PC-3 (cell line): ENCODE measurements at regions not wholly inside any gene's neighbourhood (a gene's known extent, or its start where the extent isn't known, plus 50 kb on each side); places are given as distances from the start of the nearest gene placed in this dataset.

Experiments used
- ATAC-seq: fragments of 200-7000 bp; cut with Tn5 transposase; 2 replicates; pipeline ENCODE4 v1.9.1; 2020; ENCODE audit warnings: mild to moderate bottlenecking, moderate library complexity
- BruUV-seq: library from RNA; stranded (reverse); fragments of 400-500 nt; replicated peaks from 2 replicates; lab custom pipeline; 2021; lab: Mats Ljungman, UMichigan
- CTCF ChIA-PET: fragments of 300-600 bp; sonication (Branson Sonifier 250); formaldehyde crosslinking; loops from one replicate; lab custom pipeline; 2022; ENCODE audit warnings: antibody characterized with exemption; lab: Charles Lee
- POLR2A ChIA-PET: fragments of 300-600 bp; sonication (Branson Sonifier 250); formaldehyde crosslinking; loops from one replicate; lab custom pipeline; 2022; ENCODE audit warnings: antibody characterized with exemption; ENCODE audit not compliant: unreplicated experiment; lab: Charles Lee
- DNase-seq: peaks from one replicate; pipeline ENCODE4 v3.0.0-alpha.2; 2015
- H2AFZ ChIP-seq: fragments of 300-600 bp; sonication (generic); 2 replicates; pipeline ENCODE4 v1.6.0; 2016; ENCODE audit warnings: antibody characterized with exemption, low read length
- H3F3A ChIP-seq: fragments of 300-600 bp; sonication (generic); one replicate; pipeline ENCODE4 v1.6.0; 2017; ENCODE audit warnings: antibody characterized with exemption, low read length, control low read depth, mild to moderate bottlenecking; ENCODE audit not compliant: unreplicated experiment
- H3K27ac ChIP-seq: fragments of 300-600 bp; sonication (generic); 2 replicates; pipeline ENCODE4 v1.5.1; 2016; ENCODE audit warnings: mild to moderate bottlenecking, low read length
- H3K27me3 ChIP-seq: fragments of 300-600 bp; sonication (generic); 2 replicates; pipeline ENCODE4 v1.6.1; 2016; ENCODE audit warnings: low read length, mixed read lengths
- H3K36me3 ChIP-seq: fragments of 300-600 bp; sonication (generic); 2 replicates; pipeline ENCODE4 v1.6.1; 2016; ENCODE audit warnings: low read depth, mixed run types, low read length, mixed read lengths
- H3K4me1 ChIP-seq: fragments of 300-600 bp; sonication (generic); 2 replicates; pipeline ENCODE4 v1.5.1; 2016; ENCODE audit warnings: low read length; ENCODE audit not compliant: insufficient read depth
- H3K4me2 ChIP-seq: fragments of 300-600 bp; sonication (generic); 2 replicates; pipeline ENCODE4 v1.6.0; 2016; ENCODE audit warnings: low read length
- H3K4me3 ChIP-seq: fragments of 300-600 bp; sonication (generic); 2 replicates; pipeline ENCODE4 v1.5.1; 2016; ENCODE audit warnings: mild to moderate bottlenecking, low read length, mixed read lengths
- H3K79me2 ChIP-seq: fragments of 300-600 bp; sonication (generic); 2 replicates; pipeline ENCODE4 v1.6.1; 2017; ENCODE audit warnings: low read length, mixed read lengths
- H3K9ac ChIP-seq: fragments of 300-600 bp; sonication (generic); 2 replicates; pipeline ENCODE4 v1.6.0; 2016; ENCODE audit warnings: mild to moderate bottlenecking, low read length
- H3K9me2 ChIP-seq: fragments of 300-600 bp; sonication (generic); replicated peaks from 2 replicates; pipeline ENCODE4 v1.6.1; 2016; ENCODE audit warnings: mixed run types, low read length, mixed read lengths
- H3K9me3 ChIP-seq: fragments of 300-600 bp; sonication (generic); 2 replicates; pipeline ENCODE4 v1.6.1; 2016; ENCODE audit warnings: low read length, mixed read lengths
- H4K20me1 ChIP-seq: fragments of 300-600 bp; sonication (generic); 2 replicates; pipeline ENCODE4 v1.6.1; 2016; ENCODE audit warnings: low read length, mixed read lengths
- CTCF ChIP-seq: fragments of 300-600 bp; sonication (generic); conservative IDR thresholded peaks from 2 replicates; pipeline ENCODE4 v1.5.1; 2017; ENCODE audit warnings: antibody characterized with exemption, low read depth, mild to moderate bottlenecking, low read length
- EZH2 ChIP-seq: fragments of 300-600 bp; sonication (generic); IDR thresholded peaks from one replicate; pipeline ENCODE4 v1.6.1; 2017; ENCODE audit warnings: antibody characterized with exemption, mild to moderate bottlenecking, low read length; ENCODE audit not compliant: unreplicated experiment
- EZH2phosphoT487 ChIP-seq: fragments of 300-600 bp; sonication (generic); IDR thresholded peaks from 2 replicates; pipeline ENCODE4 v1.6.1; 2018; ENCODE audit warnings: mild to moderate bottlenecking, antibody characterized with exemption, low read length, borderline replicate concordance
- intact Hi-C: fragments of 100-400 bp; cut with micrococcal nuclease; formaldehyde crosslinking; loops from 2 replicates; pipeline ENCODE4 v1.9.0; 2023

DNA sequence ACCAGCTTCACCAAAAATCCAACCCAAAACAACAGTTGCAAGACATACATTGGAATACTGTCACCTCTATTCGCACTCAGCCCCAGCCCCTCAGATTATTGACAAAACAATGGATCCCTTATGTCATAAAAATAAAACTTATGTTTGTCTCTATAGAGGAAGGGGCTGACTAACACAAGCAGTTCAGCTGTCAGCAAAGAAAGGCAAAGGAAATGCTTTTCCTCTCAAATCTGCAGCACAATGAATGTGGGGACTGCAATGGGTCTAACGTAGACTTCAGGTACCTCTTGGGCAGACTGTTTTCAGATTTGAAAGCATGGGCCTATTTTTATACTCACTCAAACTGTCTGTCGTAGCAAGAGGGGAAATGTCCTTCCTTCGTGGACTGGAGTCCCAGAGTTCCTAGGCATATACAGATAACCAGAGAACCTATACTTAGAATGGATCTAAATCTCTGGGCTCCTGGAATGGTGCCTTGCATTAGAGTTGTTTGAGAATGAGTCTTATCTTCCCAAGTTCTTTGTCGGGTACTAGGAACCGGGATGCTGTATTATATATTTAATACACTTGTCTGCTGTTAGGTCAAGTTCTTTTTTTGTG lies 307.7 kb upstream of the DDX53 start:
- H3K79me2 ChIP-seq = no peaks in the 10 kb centered on the region
- no peaks in the 10 kb centered on the region for H4K20me1 ChIP-seq
- no peaks in the 10 kb centered on the region for H3K27me3 ChIP-seq
- intact Hi-C loops = no loop called here
- no peaks in the 10 kb centered on the region for H3F3A ChIP-seq
- no TSS peak for BruUV-seq
- no peaks in the 10 kb centered on the region for H3K9me3 ChIP-seq
- POLR2A ChIA-PET = no interaction called here
- no peaks in the 10 kb centered on the region for H3K36me3 ChIP-seq
- DNase-seq (no peak), ATAC-seq (no peak)
- TF ChIP-seq CTCF = no peak
- no peak for TF ChIP-seq EZH2
- H3K4me2 ChIP-seq = no peak overlapping the region
- H3K27ac ChIP-seq = no peak overlapping the region
- no peak overlapping the region for H2AFZ ChIP-seq
- CTCF ChIA-PET = no interaction called here
- H3K9me2 ChIP-seq = no peaks in the 10 kb centered on the region
- H3K4me3 ChIP-seq = no peak overlapping the region
- H3K9ac ChIP-seq = no peak overlapping the region
- no peaks in the 10 kb centered on the region for H3K4me1 ChIP-seq

DNA sequence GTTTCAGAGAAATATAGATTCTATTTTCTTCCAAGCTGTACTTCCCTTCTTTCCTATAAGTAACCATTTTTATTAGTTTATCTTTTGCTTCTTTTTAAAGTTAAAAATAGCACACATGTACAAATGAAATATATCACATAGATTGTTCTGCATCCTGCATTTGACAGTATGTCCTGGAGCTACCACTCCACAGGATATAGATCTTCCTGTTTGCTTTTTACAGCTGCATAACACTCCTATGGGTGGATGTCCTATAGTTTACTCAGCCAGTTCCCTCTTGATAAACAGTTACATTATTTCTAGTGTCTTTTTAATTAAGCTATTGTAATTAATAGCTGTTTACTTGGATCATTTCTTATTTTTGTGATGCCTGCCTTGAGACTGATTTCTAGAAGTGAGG lies 301.6 kb upstream of the DDX53 start:
- H3K4me2 ChIP-seq = no peak overlapping the region

More for the DNA sequence above, 301.6 kb upstream of the DDX53 start:
- TF ChIP-seq CTCF (no peak), EZH2phosphoT487 (no peak), EZH2 (no peak)
- no peaks in the 10 kb centered on the region for H4K20me1 ChIP-seq
- DNase-seq = no peak
- no peaks in the 10 kb centered on the region for H3F3A ChIP-seq
- intact Hi-C loops = no loop called here
- no TSS peak for BruUV-seq
- H3K9me3 ChIP-seq = no peaks in the 10 kb centered on the region
- no peaks in the 10 kb centered on the region for H3K27me3 ChIP-seq
- no peaks in the 10 kb centered on the region for H3K4me1 ChIP-seq
- no peak overlapping the region for H3K4me3 ChIP-seq
- no peak for ATAC-seq
- POLR2A ChIA-PET = no interaction called here
- H2AFZ ChIP-seq = no peak overlapping the region
- no peak overlapping the region for H3K27ac ChIP-seq
- H3K9me2 ChIP-seq = no peaks in the 10 kb centered on the region
- no peaks in the 10 kb centered on the region for H3K79me2 ChIP-seq
- H3K36me3 ChIP-seq = no peaks in the 10 kb centered on the region
- CTCF ChIA-PET = no interaction called here
- no peak overlapping the region for H3K9ac ChIP-seq
